NT2/D1 (cell line): ENCODE measurements at regions not wholly inside any gene's neighbourhood (a gene's known extent, or its start where the extent isn't known, plus 50 kb on each side); places are given as distances from the start of the nearest gene placed in this dataset.

Experiments used
- SUZ12 ChIP-seq: IDR thresholded peaks from 2 replicates; pipeline ENCODE4 v1.6.1; 2011; ENCODE audit not compliant: insufficient read length, insufficient read depth; ENCODE audit errors: extremely low read depth
- YY1 ChIP-seq: IDR thresholded peaks from 2 replicates; pipeline ENCODE4 v1.6.1; 2011; ENCODE audit not compliant: insufficient read length, insufficient read depth

DNA sequence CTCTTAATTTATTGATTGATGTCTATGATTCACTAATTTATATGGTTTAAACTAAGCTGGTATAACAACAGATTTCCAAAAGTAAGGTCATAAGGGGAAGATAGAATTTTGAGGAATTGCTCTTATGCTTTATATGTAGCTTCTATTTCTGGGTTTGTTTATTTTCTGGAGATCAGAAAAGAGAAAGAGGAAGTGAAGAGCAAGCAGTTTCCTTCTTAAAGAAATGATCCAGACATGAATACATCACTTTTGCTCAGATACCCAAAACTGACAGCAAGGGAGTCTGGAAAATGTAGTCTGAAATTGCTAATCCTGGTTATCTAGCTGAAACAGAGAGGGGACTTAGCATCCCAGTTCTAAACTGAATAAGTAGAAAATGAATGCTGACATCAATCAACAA is 912.5 kb upstream of the CRIM1 start:
- TF ChIP-seq SUZ12 (no peak), YY1 (no peak)
